ENCODE measurements at regions not wholly inside any gene's neighbourhood (a gene's known extent, or its start where the extent isn't known, plus 50 kb on each side); places are given as distances from the start of the nearest gene placed in this dataset.

DNA sequence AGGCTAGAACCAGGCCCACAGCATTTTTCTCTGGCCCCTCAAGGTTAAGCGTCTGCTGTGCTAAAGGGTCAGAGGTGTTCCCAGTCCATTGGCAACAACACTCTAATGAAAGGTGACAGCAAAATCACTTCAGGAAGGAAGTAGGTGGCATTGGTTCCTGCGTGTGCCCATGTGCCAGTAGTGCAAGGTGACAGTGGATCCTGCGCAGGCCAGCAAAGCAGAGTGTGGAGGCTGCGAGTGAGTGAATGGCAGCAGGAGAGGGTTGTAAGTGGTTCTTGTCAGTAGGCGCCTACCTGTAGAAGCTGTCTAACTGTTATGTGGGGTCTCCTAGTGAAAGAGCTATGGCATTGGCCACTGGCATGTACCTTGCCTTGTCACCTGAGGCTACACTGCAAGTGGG, 898.2 kb upstream of the TYRP1 start:
- in situ Hi-C loops (cut with HindIII; ENCODE audit: low sequenced_read_pairs): no loop called here
- DNase-seq (ENCODE audit: low read depth, low spot score): no peak
- TF ChIP-seq, protein P1, sequence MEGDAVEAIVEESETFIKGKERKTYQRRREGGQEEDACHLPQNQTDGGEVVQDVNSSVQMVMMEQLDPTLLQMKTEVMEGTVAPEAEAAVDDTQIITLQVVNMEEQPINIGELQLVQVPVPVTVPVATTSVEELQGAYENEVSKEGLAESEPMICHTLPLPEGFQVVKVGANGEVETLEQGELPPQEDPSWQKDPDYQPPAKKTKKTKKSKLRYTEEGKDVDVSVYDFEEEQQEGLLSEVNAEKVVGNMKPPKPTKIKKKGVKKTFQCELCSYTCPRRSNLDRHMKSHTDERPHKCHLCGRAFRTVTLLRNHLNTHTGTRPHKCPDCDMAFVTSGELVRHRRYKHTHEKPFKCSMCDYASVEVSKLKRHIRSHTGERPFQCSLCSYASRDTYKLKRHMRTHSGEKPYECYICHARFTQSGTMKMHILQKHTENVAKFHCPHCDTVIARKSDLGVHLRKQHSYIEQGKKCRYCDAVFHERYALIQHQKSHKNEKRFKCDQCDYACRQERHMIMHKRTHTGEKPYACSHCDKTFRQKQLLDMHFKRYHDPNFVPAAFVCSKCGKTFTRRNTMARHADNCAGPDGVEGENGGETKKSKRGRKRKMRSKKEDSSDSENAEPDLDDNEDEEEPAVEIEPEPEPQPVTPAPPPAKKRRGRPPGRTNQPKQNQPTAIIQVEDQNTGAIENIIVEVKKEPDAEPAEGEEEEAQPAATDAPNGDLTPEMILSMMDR (IDR thresholded peaks at IDR 0.05; ENCODE audit: low read depth, low read length): no peak
- H3K4me3 ChIP-seq (ENCODE audit: low read depth, low read length): no peak overlapping the region

DNA sequence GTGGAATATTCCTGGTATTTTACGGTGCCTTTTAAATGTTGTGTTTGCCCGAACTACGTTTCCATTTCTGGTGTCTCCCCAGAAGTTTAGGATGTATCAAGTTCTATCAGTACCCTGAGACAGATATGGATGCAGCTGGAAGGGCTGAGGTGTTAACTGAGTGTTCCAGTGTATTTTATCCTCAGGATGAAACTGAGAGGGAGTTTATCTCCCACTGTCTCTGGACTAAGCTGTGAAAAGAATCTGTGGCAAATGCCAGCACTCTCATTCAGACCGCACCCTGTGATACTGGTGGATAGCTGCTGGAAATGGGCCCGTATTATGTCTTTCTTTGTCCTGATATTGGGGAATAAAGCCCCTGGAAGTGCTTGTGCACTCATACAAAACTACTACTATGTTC, 887.2 kb upstream of the TYRP1 start:
- in situ Hi-C loops (cut with HindIII; ENCODE audit: low sequenced_read_pairs): no loop called here
- TF ChIP-seq, protein P1 (IDR thresholded peaks at IDR 0.05; ENCODE audit: low read depth, low read length): no peak
- H3K4me3 ChIP-seq (ENCODE audit: low read depth, low read length): no peak overlapping the region
- DNase-seq (ENCODE audit: low read depth, low spot score): no peak

DNA sequence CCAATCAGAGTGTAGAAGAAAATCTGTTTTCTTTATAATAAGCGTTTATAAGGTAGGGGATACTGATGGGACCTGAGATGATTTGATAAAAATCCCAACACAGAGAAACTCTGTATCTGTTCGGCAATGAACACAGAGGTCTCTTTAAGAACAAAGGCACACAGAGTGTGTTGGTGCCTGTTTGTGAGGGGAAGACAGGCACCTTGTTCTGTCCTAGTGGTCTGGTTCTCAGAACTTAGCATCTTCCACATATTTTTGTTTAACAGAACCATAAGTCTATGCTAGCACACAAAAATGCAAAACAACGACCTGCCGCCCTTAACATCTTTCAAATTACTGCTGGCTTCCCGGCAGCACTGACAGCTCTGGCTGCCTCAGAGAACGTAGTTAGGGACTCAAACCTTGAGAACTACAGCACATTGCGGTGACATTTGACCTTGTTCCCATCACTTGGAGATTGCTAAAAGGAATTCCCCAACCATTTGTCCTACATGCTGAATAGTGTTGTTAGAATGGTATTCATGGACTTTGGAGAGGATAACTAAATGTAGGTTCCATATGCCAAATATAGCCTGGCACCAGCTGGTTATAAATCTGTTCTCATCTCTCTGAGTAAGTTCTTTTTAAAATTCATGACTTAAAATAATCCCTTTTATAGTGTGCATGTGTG, 871.7 kb upstream of the TYRP1 start:
- TF ChIP-seq, protein P1 (IDR thresholded peaks at IDR 0.05; ENCODE audit: low read depth, low read length): no peak
- in situ Hi-C loops (cut with HindIII; ENCODE audit: low sequenced_read_pairs): no loop called here
- DNase-seq (ENCODE audit: low read depth, low spot score): no peak
- H3K4me3 ChIP-seq (ENCODE audit: low read depth, low read length): no peak overlapping the region

DNA sequence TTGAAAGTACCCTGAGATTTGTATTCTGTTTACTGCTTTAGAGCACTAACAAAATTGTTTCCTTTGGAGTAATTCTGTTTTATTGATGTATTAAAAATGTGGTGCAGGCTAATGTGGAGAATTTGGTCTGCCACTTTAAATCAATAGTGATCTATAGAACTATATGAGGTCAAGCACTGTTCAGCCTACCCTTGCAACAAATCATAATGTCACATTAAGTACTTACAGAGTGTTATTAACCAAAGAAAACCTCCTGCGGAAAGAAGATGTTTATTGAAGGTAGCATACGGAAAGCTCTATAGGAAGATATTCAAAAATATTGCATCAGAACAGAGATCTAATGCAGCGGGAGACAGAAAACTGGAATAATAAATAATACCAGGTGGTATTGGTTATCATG, 865.0 kb upstream of the TYRP1 start:
- DNase-seq (ENCODE audit: low read depth, low spot score): no peak
- H3K4me3 ChIP-seq (ENCODE audit: low read depth, low read length): no peak overlapping the region
- in situ Hi-C loops (cut with HindIII; ENCODE audit: low sequenced_read_pairs): no loop called here
- TF ChIP-seq, protein P1 (IDR thresholded peaks at IDR 0.05; ENCODE audit: low read depth, low read length): no peak

DNA sequence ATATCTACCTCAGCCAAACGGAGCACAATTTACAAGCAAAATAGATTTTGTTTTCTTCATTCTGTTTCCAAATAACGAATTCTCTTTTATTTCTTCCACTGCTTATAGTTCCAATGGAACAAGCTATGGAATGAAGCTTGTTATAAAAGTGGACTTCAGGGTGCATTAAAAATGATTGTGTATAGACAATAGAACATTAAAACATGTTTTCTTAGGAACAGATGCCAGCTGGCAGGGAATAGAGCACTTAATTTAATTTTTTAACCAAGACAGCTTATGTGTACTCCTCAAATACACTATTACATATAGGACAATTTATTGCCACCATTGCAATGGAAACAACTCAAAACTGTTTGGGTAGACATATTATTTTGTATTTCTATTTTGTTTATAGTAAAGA, 860.1 kb upstream of the TYRP1 start:
- TF ChIP-seq, protein P1 (IDR thresholded peaks at IDR 0.05; ENCODE audit: low read depth, low read length): no peak
- DNase-seq (ENCODE audit: low read depth, low spot score): no peak
- in situ Hi-C loops (cut with HindIII; ENCODE audit: low sequenced_read_pairs): no loop called here
- H3K4me3 ChIP-seq (ENCODE audit: low read depth, low read length): no peak overlapping the region

DNA sequence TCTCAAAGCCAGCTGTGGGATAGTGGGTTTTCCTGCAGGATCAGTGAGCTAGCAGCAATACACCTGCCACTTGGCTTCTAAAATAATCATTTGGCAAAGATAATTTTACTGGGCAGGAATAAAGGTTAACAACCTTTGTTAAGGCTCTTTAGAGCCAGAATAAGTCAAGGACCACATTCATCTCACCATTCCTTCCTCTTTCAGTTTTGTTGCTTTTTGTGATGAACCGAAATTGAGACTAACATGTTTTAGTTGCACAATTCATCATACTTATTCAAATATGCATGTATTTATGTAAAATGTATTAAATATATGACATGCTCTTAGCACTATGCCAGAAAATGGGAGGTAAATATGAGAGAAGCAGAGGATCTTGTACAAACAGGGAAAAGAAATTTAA, 824.4 kb upstream of the TYRP1 start:
- TF ChIP-seq, protein P1 (IDR thresholded peaks at IDR 0.05; ENCODE audit: low read depth, low read length): no peak
- DNase-seq (ENCODE audit: low read depth, low spot score): no peak
- H3K4me3 ChIP-seq (ENCODE audit: low read depth, low read length): no peak overlapping the region
- in situ Hi-C loops (cut with HindIII; ENCODE audit: low sequenced_read_pairs): no loop called here

Data from astrocyte of the spinal cord (primary cell).